Stomach (tissue), 8 donors: ENCODE measurements at regions not wholly inside any gene's neighbourhood (a gene's known extent, or its start where the extent isn't known, plus 50 kb on each side); places are given as distances from the start of the nearest gene placed in this dataset.

Source experiments
- DNase-seq, 2 donors: peaks; one replicate each; pipeline versions ENCODE4 v3.0.0 to v3.0.0-alpha.2; 2013 to 2019
- H3K27ac ChIP-seq, 5 donors: fragments of 200-600 bp in 4 of 5; sonication (generic) in 4 of 5; one replicate each; pipeline ENCODE4 v1.5.1; 2013 to 2019; ENCODE audit warnings: mild to moderate bottlenecking in 1 of 5, moderate library complexity in 1 of 5
- H3K27me3 ChIP-seq, 3 donors: fragments of 200-600 bp; sonication (generic); one replicate each; pipeline ENCODE4 v1.5.1; 2017 to 2019; ENCODE audit warnings: mixed run types in 1 of 3
- H3K36me3 ChIP-seq, 4 donors: fragments of 200-600 bp; sonication (generic); 1 replicate in 3 of 4; 2 replicates in 1 of 4; pipeline ENCODE4 v1.5.1; 2016 to 2019
- H3K4me1 ChIP-seq, 4 donors: fragments of 200-600 bp; sonication (generic); one replicate each; pipeline ENCODE4 v1.5.1; 2016 to 2019
- H3K4me3 ChIP-seq, 4 donors: fragments of 200-600 bp; sonication (generic) in 3 of 4; one replicate each; pipeline ENCODE4 v1.5.1; 2016 to 2019; ENCODE audit warnings: mild to moderate bottlenecking in 1 of 4
- H3K9me3 ChIP-seq, 4 donors: fragments of 200-600 bp; sonication (generic); one replicate each; pipeline ENCODE4 v1.5.1; 2016 to 2019
- CTCF ChIP-seq, 7 experiments: fragments of 450-650 bp in 4 of 7; fragments of 200-600 bp in 3 of 7; sonication (generic) in 3 of 7; IDR thresholded peaks; one replicate each; pipeline ENCODE4 v1.5.1; 2016 to 2019; ENCODE audit warnings: antibody characterized with exemption in 7 of 7, control low read depth in 2 of 7, mild to moderate bottlenecking in 1 of 7
- EP300 ChIP-seq: sonication (generic); formaldehyde crosslinking; IDR thresholded peaks from one replicate; pipeline ENCODE4 v1.6.1; 2017; ENCODE audit warnings: antibody characterized with exemption
- POLR2A ChIP-seq, 4 donors: fragments of 450-650 bp; IDR thresholded peaks; one replicate each; pipeline ENCODE4 v1.6.1; 2016; ENCODE audit warnings: antibody characterized with exemption in 4 of 4, control low read depth in 2 of 4, mild to moderate bottlenecking in 1 of 4, moderate library complexity in 1 of 4
- POLR2AphosphoS5 ChIP-seq, 3 donors: sonication (generic); formaldehyde crosslinking; IDR thresholded peaks; one replicate each; pipeline ENCODE4 v1.6.1; 2016; ENCODE audit warnings: antibody characterized with exemption in 3 of 3
- WGBS, 5 donors: extraction: QIAGEN DNeasy Blood & Tissue Kit in 3 of 5; methylation state at CpG; one replicate each; pipeline versions ENCODE4 v1.1.5 to v1.1.7; 2013 to 2018; 5-methylcytosine and 5-hydroxymethylcytosine counted together
- intact Hi-C: fragments of 100-400 bp; cut with DNase I; formaldehyde crosslinking; loops from one replicate; pipeline ENCODE4 v1.15.1; 2023; ENCODE audit warnings: low total_unique reads
- donor health status: healthy with polysubstance abuse.
- donor health status: Bipolar disorder and iron deficiency.
- donor health status: healthy.

DNA sequence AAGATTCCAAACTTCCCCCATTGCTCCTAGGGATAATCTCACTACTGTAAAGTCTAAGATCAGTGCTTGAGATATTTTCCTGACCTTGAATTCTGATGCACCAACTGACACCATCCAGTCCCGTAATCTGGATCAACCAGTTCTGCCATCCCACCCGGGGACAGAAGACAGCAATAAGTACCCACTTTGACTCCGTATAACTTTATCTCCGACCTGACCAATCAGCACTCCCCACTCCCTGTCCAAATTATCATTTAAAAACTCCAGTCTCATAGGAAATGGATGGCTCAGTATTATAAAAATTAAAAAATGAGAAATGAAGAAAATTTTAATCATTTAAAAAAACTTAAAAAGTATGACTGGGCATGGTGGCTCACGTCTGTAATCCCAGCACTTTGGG lies 61.4 kb upstream of the ABCC4 start:
- Histone ChIP-seq H3K27ac (no peak overlapping the region), H3K36me3 (no peaks in the 10 kb centered on the region), H3K27me3 (no peaks in the 10 kb centered on the region), H3K9me3 (peaks cover 0 to 6% (median 0%) of the 10 kb centered on the region in 4 donors), H3K4me1 (no peaks in the 10 kb centered on the region), H3K4me3 (no peak overlapping the region)
- 64 to 86% (median 78%) methylated on average over 5 of the region's 5 CpGs for WGBS, 5 donors
- DNase-seq = no peak
- intact Hi-C loops = no loop called here
- TF ChIP-seq POLR2A (IDR thresholded peaks at IDR 0.05) (no peak), EP300 (no peak), CTCF (IDR thresholded peaks at IDR 0.05) (no peak), POLR2AphosphoS5 (IDR thresholded peaks at IDR 0.05) (no peak)

GRCh38 chr13:95367309-95367843 lies 66.1 kb upstream of the ABCC4 start:
- Histone ChIP-seq H3K4me3 (no peak overlapping the region), H3K4me1 (no peaks in the 10 kb centered on the region), H3K27me3 (no peaks in the 10 kb centered on the region), H3K36me3 (no peaks in the 10 kb centered on the region), H3K27ac (no peak overlapping the region), H3K9me3 (peaks cover 0 to 6% (median 0%) of the 10 kb centered on the region in 4 donors)
- 56 to 64% (median 59%) methylated on average over 6 of the region's 6 CpGs for WGBS, 5 donors
- DNase-seq = no peak
- TF ChIP-seq POLR2AphosphoS5 (IDR thresholded peaks at IDR 0.05) (no peak), EP300 (no peak), CTCF (IDR thresholded peaks at IDR 0.05) (no peak), POLR2A (IDR thresholded peaks at IDR 0.05) (no peak)
- intact Hi-C loops = no loop called here

DNA sequence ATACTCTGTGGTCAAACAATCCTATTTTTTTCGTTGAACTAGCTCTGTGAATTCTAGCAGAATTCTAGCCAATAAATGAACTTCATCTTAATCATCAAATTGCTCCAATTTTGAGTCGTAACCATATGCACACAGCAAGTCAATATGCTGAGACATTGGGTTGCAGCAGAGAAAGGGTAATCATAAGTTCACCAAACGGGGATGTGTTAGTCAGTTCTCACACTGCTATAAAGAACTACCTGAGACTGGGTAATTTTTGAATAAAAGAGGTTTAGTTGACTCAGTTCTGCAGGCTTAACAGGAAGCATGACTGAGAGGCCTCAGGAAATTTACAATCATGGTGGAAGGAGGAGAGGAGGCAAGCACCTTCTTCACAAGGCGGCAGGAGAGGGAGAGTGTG lies 67.7 kb upstream of the ABCC4 start:
- Histone ChIP-seq H3K27ac (no peak overlapping the region), H3K4me3 (no peak overlapping the region), H3K36me3 (no peaks in the 10 kb centered on the region), H3K4me1 (no peaks in the 10 kb centered on the region), H3K27me3 (no peaks in the 10 kb centered on the region), H3K9me3 (no peaks in the 10 kb centered on the region)
- TF ChIP-seq POLR2A (IDR thresholded peaks at IDR 0.05) = no peak
- WGBS, 5 donors = 77 to 86% (median 80%) methylated on average over 4 of the region's 4 CpGs
- DNase-seq = no peak
- intact Hi-C loops = no loop called here

DNA sequence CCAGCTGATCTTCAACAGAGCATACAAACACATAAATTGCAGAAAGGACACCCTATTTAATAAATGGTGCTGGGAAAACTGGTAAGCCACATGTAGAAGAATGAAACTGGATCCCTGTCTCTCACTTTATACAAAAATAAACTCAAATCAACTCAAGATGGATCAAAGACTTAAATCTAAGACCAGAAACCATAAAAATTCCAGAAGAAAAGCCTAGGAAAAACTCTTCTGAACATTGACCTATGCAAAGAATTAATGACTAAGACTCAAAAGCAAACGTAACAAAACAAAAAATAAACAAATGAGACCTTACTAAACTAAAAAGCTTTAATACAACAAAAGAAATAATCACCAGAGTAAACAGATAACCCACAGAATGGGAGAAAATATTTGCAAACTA lies 74.5 kb upstream of the ABCC4 start:
- Histone ChIP-seq H3K4me3 (no peak overlapping the region), H3K36me3 (no peaks in the 10 kb centered on the region), H3K4me1 (peaks cover 5 to 7% (median 6%) of the 10 kb centered on the region in 4 donors), H3K27me3 (no peaks in the 10 kb centered on the region), H3K9me3 (no peaks in the 10 kb centered on the region), H3K27ac (no peak overlapping the region)
- TF ChIP-seq EP300 = no peak
- no peak for TF ChIP-seq POLR2A (IDR thresholded peaks at IDR 0.05)
- no peak for TF ChIP-seq POLR2AphosphoS5 (IDR thresholded peaks at IDR 0.05)
- no peak for TF ChIP-seq CTCF (IDR thresholded peaks at IDR 0.05)
- WGBS, 5 donors = 0% methylated on average over 1 of the region's 1 CpG
- intact Hi-C loops = loop anchor here (5.0 kb wide), 1 partner anchor 83 kb away; no protein-coding TSS in a partner anchor
- DNase-seq = no peak

- Histone ChIP-seq H3K27me3 (no peaks in the 10 kb centered on the region), H3K4me1 (peaks cover 5 to 12% (median 10%) of the 10 kb centered on the region in 4 donors), H3K9me3 (no peaks in the 10 kb centered on the region), H3K27ac (no peak overlapping the region), H3K4me3 (no peak overlapping the region), H3K36me3 (no peaks in the 10 kb centered on the region)
- intact Hi-C loops = loop anchor here (5.0 kb wide), 1 partner anchor 86 kb away; no protein-coding TSS in a partner anchor
- no peak for DNase-seq
- 78 to 86% (median 83%) methylated on average over 1 of the region's 1 CpG for WGBS, 5 donors
- TF ChIP-seq EP300 = no peak
- TF ChIP-seq POLR2AphosphoS5 (IDR thresholded peaks at IDR 0.05) = no peak
- TF ChIP-seq POLR2A (IDR thresholded peaks at IDR 0.05) = no peak
- no peak for TF ChIP-seq CTCF (IDR thresholded peaks at IDR 0.05)
Observed at GRCh38 chr13:95378603-95379002, 77.4 kb upstream of the ABCC4 start.
